GM19395 (cell line): ENCODE measurements at regions not wholly inside any gene's neighbourhood (a gene's known extent, or its start where the extent isn't known, plus 50 kb on each side); places are given as distances from the start of the nearest gene placed in this dataset.

Experiments used
- ATAC-seq: cut with Tn5 transposase; IDR thresholded peaks from one replicate; pipeline ENCODE4 v1.9.1; 2021; ENCODE audit warnings: mild to moderate bottlenecking, moderate library complexity; ENCODE audit not compliant: unreplicated experiment

DNA sequence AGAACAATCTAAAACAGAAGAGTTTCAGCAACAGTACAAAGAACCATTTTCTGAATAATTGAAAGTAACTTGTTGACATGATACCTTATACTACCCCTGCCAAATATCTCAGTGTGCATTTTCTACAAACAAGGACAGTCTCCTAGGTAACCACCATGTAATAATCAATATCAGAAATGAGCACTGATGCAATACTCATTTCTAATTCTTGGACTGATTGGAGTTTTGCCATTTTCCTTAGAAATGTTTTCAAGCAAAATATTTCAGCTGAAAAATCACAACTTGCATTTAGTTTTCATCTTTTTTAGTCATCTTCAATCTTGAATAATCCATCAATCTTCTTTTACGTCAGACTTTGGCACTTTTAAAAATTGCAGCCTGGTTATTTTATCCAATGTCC, 420.2 kb downstream of the CDC14C start:
- no peak for ATAC-seq

DNA sequence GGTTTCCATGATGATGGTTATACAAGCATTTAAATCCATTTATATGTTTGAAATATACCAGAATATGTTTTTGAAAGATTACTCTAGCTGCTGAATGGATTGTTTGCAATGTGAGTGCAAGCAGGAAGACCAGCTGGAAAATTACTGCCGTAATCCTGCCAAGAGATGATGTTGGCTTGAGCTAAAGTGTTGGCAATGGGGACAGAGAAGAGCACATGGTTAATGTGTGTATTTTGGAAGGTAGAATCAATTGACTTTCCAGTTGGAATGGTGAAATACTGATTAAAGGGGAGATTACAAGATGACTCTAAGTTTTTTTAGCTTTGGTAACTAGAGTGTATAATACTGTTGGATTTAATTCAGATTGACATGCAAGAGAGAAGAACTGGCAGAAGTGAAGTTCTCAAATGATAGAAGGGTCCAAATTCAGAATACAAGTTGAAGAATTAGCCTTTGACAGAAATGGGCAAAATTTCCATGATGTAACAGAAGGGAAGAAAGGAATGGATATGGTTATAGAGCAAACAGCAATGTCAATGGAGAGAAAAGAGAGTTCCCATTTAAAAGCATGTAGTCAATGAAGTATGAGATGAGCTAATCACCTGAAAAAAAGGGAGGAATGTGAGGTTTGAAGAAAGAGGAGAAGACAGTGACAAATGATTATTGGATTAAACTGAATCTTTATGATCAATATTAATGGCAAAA, 422.0 kb downstream of the CDC14C start:
- no peak for ATAC-seq

DNA sequence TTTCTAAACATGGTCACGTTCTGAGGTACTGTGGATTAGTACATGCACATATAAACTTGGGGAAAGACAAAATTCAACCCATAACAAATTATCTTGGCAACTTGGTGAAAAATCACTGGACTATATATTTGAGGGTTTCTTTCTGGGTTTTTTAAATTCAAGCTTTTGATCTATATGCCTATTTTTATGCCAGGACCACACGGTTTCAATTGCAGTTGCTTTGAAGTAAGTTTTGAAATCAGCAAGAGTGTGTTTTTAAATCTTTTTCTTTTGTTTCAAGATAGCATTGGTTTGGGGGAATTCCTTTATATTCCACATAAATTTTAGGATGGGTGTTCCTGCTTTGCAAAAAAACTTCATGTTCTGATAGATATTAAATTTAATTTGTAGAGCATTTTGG, 406.4 kb upstream of the VWC2 start:
- no peak for ATAC-seq

DNA sequence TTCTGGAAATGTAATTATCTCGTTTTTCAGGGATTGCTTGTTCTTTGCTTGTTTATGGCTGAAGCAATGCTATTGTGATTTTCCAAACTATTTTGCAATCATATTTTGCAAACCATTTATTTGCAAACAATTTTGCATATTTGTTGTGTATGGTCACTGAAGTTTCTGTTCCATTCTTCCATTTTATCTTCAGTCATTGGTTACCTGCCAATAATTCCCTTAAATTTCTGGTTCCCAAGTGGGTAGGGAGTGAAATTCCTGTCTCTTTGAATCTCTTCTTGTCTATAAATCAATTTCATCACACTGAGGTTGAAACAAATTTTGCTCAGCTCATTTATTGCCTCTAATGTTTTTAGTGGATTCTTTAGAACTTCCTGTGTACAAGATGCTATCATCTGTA, 401.7 kb upstream of the VWC2 start:
- ATAC-seq, result no peak

DNA sequence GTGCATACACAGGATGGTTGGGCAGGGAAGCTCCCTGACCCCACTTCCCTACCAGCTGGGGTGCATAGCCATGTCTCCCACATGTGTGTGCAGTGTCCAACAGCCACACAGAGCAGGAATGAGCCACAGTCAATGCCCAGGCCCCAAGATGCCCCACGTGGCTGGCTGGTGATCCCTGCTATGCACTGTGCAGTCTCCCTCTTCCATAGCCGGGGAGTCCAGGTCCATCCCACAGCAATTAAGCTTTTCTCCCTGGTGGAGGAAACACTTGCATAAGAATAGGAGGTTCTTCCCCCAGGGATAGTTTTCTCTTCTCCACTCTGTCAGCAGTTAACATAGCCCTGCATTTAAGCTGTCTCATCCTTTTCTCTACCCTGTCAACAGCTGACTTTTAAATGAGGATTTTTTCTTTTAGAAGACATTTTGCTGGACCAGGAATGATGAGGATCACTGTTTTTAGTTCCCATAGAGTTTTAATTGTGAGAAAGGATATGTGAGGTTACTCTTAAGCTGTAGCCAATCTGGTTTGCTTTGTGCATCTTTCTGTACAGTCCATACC, 396.5 kb upstream of the VWC2 start:
- ATAC-seq, result no peak

DNA sequence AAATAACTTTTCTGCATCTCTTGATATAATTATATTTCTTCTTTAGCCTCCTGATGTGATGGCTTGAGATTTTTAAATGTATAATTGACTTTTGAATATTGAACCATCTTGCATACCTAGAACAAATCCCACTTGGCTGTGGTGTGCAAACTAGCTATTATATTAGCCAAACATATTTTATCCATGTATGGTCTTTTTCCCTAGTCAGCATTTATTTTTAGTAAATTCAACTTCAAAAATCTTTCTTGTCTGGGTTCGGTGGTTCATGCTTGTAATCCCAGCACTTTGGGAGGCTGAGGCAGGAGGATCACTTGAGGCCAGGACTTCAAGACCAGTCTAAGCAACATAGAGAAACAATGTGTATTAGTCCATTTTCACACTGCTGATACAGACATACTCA, 386.6 kb upstream of the VWC2 start:
- no peak for ATAC-seq

DNA sequence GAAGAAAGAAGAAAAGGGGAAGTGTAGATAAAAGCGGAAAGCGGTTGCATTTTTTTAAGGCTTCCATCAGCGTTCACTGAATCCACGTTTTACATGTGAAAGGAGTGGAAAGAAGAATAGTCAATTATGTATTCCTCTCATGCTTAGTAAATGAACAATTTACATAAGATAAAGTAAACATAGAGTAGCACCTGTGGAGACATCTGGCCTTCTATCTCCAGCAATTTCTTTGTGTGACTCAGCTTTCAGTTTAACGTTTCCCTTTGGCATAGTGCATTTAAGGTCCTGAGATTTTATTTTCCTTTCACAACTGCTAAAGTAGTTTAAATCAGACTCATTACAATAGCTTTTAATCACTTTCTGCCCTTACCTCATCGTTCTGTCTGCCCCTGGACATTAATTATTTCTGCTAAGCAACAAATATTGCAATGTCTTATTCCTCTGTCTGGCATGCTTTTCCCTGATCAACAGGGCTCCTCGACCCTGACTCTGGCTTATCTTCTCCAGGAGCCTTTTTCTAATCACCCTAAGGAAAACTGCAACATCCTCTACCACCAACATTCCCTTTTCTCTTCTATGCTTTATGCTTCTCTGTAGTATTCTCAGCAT, 383.5 kb upstream of the VWC2 start:
- ATAC-seq, result no peak

DNA sequence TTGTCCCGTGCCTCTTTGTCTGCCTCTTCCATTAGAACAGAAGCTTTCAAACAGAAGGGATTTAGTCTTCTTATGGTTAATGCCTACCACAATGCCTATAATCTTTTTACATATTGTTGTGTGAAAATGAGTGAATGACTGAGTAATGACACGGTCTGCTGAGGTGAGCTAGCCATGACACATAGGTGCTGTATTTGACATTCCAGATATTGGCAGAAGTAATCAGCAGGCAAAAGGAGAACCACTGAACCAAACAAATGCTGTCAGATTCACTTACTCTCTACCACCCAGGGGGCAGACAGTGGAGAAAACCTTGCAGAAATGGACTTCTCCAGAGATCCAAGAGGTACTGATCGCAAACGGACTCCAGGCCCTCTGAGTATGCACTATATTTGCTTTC, 377.2 kb upstream of the VWC2 start:
- no peak for ATAC-seq

DNA sequence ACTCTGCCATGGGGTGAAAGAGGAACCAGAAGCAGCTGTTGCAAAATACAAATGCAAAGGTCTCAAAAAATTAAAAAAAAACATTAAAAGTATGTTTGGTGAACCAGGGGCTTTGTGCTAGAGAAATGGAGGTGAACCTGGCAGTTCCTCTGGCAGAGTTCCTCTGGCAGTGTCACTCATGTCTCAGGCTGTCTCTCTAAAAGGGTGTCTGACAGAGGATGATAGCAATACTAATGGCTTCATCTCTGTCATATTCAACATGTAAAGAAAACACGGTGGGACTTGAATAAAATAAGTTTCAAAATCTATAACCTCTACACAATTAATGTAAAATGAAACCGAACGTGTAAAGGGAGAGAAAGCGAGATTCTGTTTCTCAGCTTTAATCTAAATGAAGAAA, 375.7 kb upstream of the VWC2 start:
- ATAC-seq, result no peak

DNA sequence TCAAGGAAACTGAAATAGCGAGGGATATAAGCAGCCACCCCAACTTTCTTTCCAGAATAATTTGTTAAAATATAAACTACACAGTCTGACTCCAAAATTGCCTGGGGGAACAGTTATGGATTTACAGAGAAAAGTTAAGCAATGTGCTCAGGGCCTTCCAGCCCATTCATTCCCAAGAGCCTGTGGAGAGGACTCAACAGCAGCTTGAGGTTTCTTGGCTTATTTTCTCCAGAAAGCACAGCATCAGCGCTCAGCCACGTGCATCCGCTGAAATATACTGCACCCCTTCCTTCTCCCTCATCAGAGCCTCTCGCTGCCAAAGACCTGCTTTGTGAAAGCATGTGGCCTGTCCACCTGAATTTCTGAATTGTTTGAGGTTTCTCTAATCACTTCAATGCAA, 375.2 kb upstream of the VWC2 start:
- ATAC-seq, result no peak

DNA sequence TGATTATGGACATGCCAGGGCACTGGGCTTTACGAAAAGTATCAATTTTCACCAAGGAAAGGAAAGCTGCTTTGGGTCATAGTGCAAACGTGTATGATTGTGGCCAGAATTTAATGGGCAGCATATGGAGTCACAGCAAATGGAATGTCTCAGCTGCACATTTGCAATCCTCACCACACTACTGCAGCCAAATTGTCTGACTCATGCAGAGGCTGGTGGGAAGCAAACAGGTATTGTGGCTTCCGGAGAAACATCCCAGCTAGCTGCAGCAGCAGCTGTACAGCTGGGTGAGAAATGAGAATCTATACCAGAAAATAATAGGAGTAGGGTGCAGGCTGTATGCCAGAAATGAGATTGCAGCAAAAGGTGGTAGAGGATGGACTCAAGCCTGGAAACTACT, 374.7 kb upstream of the VWC2 start:
- no peak for ATAC-seq

DNA sequence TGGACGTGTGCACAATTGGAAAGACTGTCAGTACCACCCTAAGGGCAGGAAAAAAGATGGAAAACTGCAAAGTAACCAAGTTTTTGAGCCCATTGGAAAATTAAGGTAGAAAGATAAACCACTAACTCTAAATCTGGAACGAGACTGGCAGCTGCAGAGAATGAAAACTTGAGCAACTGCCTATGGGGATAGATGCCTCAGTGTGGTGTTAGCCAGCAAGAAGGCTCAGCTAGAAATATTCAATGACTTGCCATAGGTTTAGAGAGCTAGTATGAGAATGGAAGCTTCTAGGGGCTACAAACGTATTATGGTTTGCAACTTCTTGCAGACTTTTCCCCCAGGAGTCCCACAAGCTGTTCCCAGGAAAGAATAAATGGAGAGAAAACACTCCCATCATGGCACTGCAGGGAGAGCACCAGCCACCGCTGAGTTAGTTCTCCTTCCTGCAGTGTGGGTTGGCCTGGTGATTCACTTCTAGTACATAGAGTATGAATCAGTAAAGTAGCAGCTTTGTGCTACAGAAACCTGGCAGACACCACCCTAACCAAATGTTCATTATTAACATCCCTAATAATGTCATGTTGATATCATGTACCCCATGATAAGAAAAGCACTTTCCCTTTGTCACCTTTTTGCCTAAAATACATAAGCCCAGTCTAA, 372.4 kb upstream of the VWC2 start:
- no peak for ATAC-seq

DNA sequence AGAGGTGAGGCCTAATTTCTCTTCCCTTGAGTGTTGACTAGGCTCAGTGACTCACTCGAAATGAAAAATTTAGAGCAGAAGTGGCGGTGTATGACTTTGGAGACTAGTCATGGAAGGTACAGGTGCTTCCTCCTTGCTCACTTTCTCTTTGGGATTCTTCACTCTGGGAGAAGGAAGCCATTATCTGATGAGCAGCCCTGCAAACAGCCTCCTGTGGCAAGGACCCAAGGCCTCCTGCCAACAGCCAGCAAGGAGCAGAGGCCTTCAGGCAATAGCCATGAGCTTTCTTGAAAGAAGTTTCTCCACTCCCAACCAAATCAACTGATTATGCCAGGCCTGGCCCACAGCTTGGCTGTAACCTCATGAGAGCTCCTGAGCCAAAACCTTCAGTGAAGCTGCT, 369.6 kb upstream of the VWC2 start:
- ATAC-seq, result no peak

DNA sequence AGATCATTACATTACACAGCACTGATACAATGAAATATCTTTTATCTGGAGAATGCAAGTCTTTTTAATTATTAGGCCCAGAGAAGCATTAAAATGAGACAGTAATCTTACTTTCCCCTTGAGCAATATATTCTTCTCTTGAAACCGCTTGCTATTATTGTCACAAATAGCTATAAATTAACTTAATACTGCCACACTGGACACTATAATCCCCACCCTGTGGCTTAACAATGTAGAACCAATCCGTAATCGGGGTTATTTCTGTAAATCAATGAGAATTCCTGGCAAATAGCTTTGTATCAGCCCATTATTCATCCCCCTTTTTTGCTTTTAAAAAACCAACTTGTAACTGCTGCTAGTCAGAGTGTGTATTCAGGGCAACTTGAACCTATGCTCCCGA, 366.2 kb upstream of the VWC2 start:
- no peak for ATAC-seq

DNA sequence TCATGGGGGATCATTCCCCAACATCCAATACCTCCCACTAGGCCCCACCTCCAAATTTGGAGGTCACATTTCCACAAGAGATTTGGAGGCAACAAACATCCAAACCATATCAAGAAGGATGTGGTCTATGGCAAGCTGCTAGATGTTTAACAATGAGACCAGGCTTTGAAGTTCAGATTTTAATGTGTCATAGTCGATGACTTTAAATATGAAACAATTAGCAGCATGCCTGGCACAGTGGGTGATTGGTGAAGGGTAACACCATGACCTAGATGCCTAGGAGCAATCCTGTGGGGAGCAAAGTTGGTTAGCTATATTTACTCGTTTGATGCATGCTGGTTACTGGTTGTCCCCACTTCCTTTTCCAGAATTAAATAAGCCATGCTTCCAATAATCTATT, 356.4 kb upstream of the VWC2 start:
- ATAC-seq, result no peak

DNA sequence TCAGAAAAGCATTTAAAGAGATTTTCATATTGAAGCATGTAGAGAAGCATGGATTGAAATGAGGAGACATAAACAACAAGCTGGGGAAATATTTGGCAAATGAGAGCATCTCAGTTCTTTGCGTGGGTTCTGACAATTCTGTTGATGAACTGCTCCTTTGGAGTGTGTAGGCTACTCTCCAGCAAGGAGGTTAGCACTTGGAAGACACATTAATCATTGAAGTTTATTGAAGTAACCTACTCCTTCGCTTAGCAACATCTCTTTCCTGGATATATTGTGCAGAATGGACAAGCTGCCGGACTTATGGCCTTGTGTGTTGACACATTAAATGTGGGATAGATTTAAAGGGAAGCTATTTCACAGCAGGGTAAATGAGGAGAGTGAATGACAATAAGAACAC, 354.5 kb upstream of the VWC2 start:
- no peak for ATAC-seq

DNA sequence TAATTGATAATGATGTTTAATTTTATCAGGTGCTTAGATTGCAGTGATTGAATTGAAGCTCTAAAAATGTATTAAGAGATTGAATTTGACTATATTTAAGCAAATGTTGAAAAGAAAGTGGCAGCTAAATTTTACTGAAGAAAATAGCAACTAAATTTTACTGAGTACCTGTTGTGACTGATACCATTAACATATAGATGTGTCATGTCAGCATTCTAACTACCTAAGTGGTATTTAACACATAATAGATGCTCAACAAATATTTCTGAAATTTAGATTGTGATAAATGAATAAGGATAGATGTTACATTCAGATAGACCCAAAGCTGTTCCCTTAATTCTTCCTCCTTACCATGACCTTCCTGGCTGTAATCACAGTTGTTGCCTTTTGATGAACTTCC, 350.9 kb upstream of the VWC2 start:
- no peak for ATAC-seq

DNA sequence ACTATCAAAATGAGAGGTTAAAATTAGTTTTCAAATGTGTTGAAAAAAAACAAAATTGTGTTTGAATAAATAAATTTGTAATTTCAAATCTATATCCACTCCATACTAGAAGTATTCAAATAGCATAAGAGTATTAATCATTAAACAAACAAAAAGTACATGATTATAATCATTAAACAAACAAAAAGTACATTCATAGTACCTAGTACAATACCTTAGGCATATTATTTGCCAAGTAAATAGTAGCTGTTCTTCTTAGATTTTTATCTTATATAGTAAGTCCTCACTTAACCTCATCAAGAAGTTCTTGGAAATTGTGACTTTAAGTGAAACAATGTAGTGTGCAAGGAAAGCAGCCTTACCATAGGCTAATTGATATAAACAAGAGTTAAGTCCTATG, 349.3 kb upstream of the VWC2 start:
- ATAC-seq, result no peak

DNA sequence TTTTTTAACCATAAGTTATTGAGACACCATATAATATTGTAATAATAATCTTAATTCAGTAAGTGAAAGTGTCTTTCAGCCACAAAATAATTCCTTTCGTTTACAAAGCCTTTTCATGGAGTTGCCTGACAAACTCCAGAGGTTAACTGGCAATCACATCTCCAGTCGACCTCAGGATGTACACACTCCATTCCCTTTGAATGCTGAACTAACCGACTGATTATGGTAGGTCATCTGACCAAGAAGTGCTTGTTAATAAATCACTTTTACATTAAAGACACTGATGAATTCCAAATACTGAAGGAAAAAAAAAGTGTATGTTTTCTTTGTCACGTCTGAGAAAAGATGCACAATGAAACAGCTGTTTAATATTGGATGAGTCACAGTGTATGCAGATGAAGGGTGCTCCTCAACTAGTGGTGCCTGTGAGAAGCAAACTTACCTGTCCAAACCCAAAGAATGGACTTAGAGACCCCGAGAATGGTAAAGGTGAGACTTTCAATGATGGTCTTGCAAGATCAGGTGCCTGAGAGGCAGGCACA, 348.1 kb upstream of the VWC2 start:
- ATAC-seq, result no peak

DNA sequence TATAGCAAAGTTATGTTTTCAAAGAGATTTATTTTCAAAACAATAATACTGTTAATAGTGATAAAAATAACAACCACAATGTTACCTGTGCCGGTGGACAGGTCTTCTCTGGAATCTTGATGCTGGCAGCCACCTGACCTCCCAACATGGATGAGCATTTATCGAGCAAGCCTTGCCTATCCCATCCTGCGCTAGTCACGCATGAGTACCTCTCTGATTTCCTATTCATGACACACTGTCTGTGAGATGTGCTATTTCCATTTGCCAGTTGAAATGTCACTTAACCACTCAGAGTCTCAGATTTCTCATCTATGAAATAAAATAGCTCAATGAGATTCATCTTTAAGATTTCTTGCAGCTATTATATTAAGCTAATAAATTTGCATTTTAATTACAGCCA, 341.2 kb upstream of the VWC2 start:
- ATAC-seq, result no peak

DNA sequence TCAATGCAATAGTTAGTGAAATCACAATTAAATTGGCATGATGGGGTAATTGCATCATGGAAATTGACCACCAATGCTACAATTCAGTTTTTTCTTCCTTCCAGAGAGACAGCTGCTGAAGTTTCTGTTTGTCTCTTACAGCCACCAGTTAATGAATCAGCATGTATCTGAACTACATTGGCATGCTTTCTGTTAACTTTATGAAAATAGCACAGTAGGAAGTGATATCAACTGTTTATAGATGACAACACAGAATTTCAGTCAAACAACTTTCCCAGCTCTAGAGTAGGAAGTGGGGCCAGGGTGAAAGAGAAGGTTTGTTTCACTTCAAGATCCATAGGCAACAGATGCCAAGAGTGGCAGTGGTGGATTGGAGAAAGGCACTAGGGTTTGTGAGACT, 339.6 kb upstream of the VWC2 start:
- no peak for ATAC-seq

DNA sequence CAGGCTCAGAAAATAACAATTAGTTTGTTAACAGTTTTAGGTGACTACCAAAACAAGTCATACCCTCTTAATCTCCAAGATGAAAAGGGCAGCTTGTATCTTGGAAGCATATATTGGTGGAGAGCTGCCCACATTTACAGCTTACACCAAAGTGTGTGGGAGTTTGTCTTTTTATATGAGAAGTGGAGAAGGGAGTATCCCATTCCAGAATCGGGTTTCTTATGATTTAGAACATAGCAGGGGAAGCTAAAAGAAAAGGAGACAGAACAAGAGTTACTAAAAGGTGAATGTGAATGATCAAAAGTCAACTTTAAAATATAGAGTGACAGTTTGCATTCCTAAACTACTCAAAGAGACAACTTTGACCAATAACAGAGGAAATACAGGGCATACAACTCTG, 338.6 kb upstream of the VWC2 start:
- ATAC-seq, result no peak
